ENCODE measurements at regions not wholly inside any gene's neighbourhood (a gene's known extent, or its start where the extent isn't known, plus 50 kb on each side); places are given as distances from the start of the nearest gene placed in this dataset.

GRCh38 chr20:60527656-60528055 is 569.4 kb downstream of the CDH26 start:
- Histone ChIP-seq H3K27ac (ENCODE audit: low read depth, low read length, poor library complexity, severe bottlenecking) (no peak overlapping the region), H3K4me2 (ENCODE audit: low read length) (no peak overlapping the region), H4K20me1 (ENCODE audit: insufficient read depth, low read length) (no peaks in the 10 kb centered on the region), H3K36me3 (ENCODE audit: insufficient read depth, low read length) (no peaks in the 10 kb centered on the region), H3K79me2 (ENCODE audit: insufficient read depth, low read depth, low read length) (no peaks in the 10 kb centered on the region), H2AFZ (ENCODE audit: low read length) (no peak overlapping the region), H3K9me2 (ENCODE audit: insufficient read depth, low read length) (no peaks in the 10 kb centered on the region), H3K9me3 (ENCODE audit: low read length) (no peaks in the 10 kb centered on the region), H3K4me1 (ENCODE audit: insufficient read depth, low read length, poor library complexity, severe bottlenecking) (no peaks in the 10 kb centered on the region), H3K4me3 (ENCODE audit: low read depth, low read length, poor library complexity, severe bottlenecking) (no peak overlapping the region)
- intact Hi-C loops (cut with micrococcal nuclease; ENCODE audit: unreplicated experiment): no loop called here
- DNase-seq (ENCODE audit: low spot score): no peak
- ChIA-PET CTCF (ENCODE audit: unreplicated experiment) (no interaction called here), POLR2A (no interaction called here)
- TF ChIP-seq EZH2phosphoT487 (IDR thresholded peaks at IDR 0.05; ENCODE audit: borderline replicate concordance, low read depth, low read length) (no peak), CTCF (conservative IDR thresholded peaks at IDR 0.05; ENCODE audit: low read length) (no peak)
- BruUV-seq (replicated peaks): no TSS peak

GRCh38 chr20:60528141-60528540 is 569.9 kb downstream of the CDH26 start:
- Histone ChIP-seq H3K4me2 (ENCODE audit: low read length) (no peak overlapping the region), H3K4me3 (ENCODE audit: low read depth, low read length, poor library complexity, severe bottlenecking) (no peak overlapping the region), H3K79me2 (ENCODE audit: insufficient read depth, low read depth, low read length) (no peaks in the 10 kb centered on the region), H3K9me2 (ENCODE audit: insufficient read depth, low read length) (no peaks in the 10 kb centered on the region), H3K4me1 (ENCODE audit: insufficient read depth, low read length, poor library complexity, severe bottlenecking) (no peaks in the 10 kb centered on the region), H3K27ac (ENCODE audit: low read depth, low read length, poor library complexity, severe bottlenecking) (no peak overlapping the region), H3K36me3 (ENCODE audit: insufficient read depth, low read length) (no peaks in the 10 kb centered on the region), H4K20me1 (ENCODE audit: insufficient read depth, low read length) (no peaks in the 10 kb centered on the region), H2AFZ (ENCODE audit: low read length) (no peak overlapping the region), H3K9me3 (ENCODE audit: low read length) (no peaks in the 10 kb centered on the region)
- no peak for DNase-seq (ENCODE audit: low spot score)
- no TSS peak for BruUV-seq (replicated peaks)
- intact Hi-C loops (cut with micrococcal nuclease; ENCODE audit: unreplicated experiment): no loop called here
- CTCF ChIA-PET (ENCODE audit: unreplicated experiment): no interaction called here
- no peak for TF ChIP-seq CTCF (conservative IDR thresholded peaks at IDR 0.05; ENCODE audit: low read length)
- no peak for TF ChIP-seq EZH2phosphoT487 (IDR thresholded peaks at IDR 0.05; ENCODE audit: borderline replicate concordance, low read depth, low read length)
- POLR2A ChIA-PET: no interaction called here

GRCh38 chr20:60529149-60529548 is 570.9 kb downstream of the CDH26 start:
- POLR2A ChIA-PET: no interaction called here
- Histone ChIP-seq H3K9me3 (ENCODE audit: low read length) (no peaks in the 10 kb centered on the region), H3K4me2 (ENCODE audit: low read length) (no peak overlapping the region), H2AFZ (ENCODE audit: low read length) (no peak overlapping the region), H3K36me3 (ENCODE audit: insufficient read depth, low read length) (no peaks in the 10 kb centered on the region), H3K4me3 (ENCODE audit: low read depth, low read length, poor library complexity, severe bottlenecking) (no peak overlapping the region), H4K20me1 (ENCODE audit: insufficient read depth, low read length) (no peaks in the 10 kb centered on the region), H3K4me1 (ENCODE audit: insufficient read depth, low read length, poor library complexity, severe bottlenecking) (no peaks in the 10 kb centered on the region), H3K79me2 (ENCODE audit: insufficient read depth, low read depth, low read length) (no peaks in the 10 kb centered on the region), H3K9me2 (ENCODE audit: insufficient read depth, low read length) (no peaks in the 10 kb centered on the region), H3K27ac (ENCODE audit: low read depth, low read length, poor library complexity, severe bottlenecking) (no peak overlapping the region)
- intact Hi-C loops (cut with micrococcal nuclease; ENCODE audit: unreplicated experiment): no loop called here
- CTCF ChIA-PET (ENCODE audit: unreplicated experiment): no interaction called here
- no peak for DNase-seq (ENCODE audit: low spot score)
- BruUV-seq (replicated peaks): no TSS peak
- TF ChIP-seq EZH2phosphoT487 (IDR thresholded peaks at IDR 0.05; ENCODE audit: borderline replicate concordance, low read depth, low read length): no peak
- no peak for TF ChIP-seq CTCF (conservative IDR thresholded peaks at IDR 0.05; ENCODE audit: low read length)

All from OCI-LY7 (cell line).